ENCODE measurements at regions not wholly inside any gene's neighbourhood (a gene's known extent, or its start where the extent isn't known, plus 50 kb on each side); places are given as distances from the start of the nearest gene placed in this dataset.

DNA sequence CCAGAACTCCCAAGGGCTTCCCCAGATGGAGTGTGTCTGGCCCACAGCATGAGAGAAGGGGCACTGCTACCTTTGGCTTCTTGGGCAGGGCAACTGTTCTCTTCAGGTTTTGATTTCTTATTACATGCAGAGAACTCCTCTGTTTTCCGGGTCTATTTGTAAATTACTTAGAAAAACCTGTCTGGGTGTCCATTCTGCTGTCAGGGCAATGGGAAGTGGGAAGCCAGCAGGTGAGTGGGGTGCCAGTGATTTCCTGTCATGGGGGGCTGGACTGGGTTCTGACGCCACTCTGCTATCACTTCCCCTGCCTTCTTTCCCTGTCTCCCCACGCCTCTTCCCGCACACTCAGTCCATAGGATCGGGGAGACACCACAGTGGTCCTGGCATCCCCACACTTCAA lies 58.0 kb upstream of the LGALSL start:
- Mint-ChIP-seq H3K9me3 (peaks cover 7% of the 10 kb centered on the region), H3K27ac (no peak overlapping the region)
- TF ChIP-seq, protein P1, sequence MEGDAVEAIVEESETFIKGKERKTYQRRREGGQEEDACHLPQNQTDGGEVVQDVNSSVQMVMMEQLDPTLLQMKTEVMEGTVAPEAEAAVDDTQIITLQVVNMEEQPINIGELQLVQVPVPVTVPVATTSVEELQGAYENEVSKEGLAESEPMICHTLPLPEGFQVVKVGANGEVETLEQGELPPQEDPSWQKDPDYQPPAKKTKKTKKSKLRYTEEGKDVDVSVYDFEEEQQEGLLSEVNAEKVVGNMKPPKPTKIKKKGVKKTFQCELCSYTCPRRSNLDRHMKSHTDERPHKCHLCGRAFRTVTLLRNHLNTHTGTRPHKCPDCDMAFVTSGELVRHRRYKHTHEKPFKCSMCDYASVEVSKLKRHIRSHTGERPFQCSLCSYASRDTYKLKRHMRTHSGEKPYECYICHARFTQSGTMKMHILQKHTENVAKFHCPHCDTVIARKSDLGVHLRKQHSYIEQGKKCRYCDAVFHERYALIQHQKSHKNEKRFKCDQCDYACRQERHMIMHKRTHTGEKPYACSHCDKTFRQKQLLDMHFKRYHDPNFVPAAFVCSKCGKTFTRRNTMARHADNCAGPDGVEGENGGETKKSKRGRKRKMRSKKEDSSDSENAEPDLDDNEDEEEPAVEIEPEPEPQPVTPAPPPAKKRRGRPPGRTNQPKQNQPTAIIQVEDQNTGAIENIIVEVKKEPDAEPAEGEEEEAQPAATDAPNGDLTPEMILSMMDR (conservative IDR thresholded peaks at IDR 0.05), result no peak

DNA sequence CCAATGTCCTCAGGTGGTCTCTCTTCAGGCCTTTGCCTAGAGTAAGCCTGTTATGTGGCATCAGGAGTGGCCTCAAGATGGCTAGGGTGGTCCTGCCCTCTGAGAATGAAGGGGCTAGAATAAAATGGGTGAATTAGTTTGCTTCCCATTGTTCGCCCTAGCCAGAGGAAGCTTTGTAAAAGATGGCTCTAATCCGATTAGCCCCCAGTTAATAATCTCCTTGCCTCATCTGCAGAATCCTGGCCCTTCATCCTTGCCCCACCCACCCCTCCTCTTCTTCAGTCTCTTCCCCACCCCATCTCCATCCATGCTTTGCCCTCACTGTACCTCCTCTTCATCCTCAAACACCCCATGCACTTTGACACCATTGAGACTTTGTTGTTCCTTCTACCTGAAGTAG lies 57.4 kb upstream of the LGALSL start:
- TF ChIP-seq, protein P1 (conservative IDR thresholded peaks at IDR 0.05), result no peak
- DNase-seq (ENCODE audit: extremely low spot score, unreplicated experiment), result no peak
- peaks cover 24% of the 10 kb centered on the region for H3K4me1 Mint-ChIP-seq (ENCODE audit: unreplicated experiment)
- H3K27ac Mint-ChIP-seq, result no peak overlapping the region
- H3K4me3 Mint-ChIP-seq, result no peak overlapping the region
- peaks cover 7% of the 10 kb centered on the region for H3K9me3 Mint-ChIP-seq
- H3K27me3 Mint-ChIP-seq, result no peaks in the 10 kb centered on the region
- H3K36me3 Mint-ChIP-seq, result peaks cover 3% of the 10 kb centered on the region

More for the DNA sequence above, 58.0 kb upstream of the LGALSL start:
- H3K36me3 Mint-ChIP-seq, result peaks cover 3% of the 10 kb centered on the region
- H3K4me1 Mint-ChIP-seq (ENCODE audit: unreplicated experiment), result peaks cover 18% of the 10 kb centered on the region
- H3K27me3 Mint-ChIP-seq, result no peaks in the 10 kb centered on the region
- no peak for DNase-seq (ENCODE audit: extremely low spot score, unreplicated experiment)
- no peak overlapping the region for H3K4me3 Mint-ChIP-seq

DNA sequence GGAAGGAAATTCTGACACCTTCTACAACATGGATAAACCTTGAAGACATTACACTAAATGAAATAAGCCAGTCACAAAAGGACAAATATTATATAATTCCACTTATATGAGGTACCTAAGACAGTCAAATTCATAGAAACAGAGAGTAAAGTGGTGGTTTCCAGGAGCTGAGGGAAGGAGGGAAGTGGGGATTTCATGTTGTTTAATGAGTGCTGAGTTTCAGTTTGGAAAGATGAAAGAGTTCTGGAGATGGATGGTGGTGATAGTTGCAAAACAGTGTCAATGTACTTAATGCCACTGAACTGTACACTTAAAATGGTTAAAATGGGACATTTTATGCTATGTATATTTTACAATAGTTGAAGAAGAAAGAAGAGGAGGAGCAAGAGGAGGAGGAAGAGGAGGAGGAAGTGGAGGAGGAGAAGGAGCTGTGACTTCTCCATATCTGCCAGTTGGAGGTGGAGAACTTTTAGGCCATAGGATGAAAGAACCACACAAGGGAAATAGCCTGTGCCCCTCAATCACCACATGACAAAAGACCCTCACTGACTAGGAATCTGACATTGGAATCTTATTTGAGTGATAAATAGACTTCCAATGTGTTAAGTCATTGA lies 55.3 kb upstream of the LGALSL start:
- peaks cover 7% of the 10 kb centered on the region for H3K9me3 Mint-ChIP-seq
- TF ChIP-seq, protein P1 (conservative IDR thresholded peaks at IDR 0.05), result no peak
- no peak for DNase-seq (ENCODE audit: extremely low spot score, unreplicated experiment)
- no peak overlapping the region for H3K4me3 Mint-ChIP-seq
- peak overlapping the region; percentile 32 for H3K27ac Mint-ChIP-seq
- H3K36me3 Mint-ChIP-seq, result peaks cover 3% of the 10 kb centered on the region
- H3K4me1 Mint-ChIP-seq (ENCODE audit: unreplicated experiment), result peaks cover 36% of the 10 kb centered on the region
- H3K27me3 Mint-ChIP-seq, result no peaks in the 10 kb centered on the region

DNA sequence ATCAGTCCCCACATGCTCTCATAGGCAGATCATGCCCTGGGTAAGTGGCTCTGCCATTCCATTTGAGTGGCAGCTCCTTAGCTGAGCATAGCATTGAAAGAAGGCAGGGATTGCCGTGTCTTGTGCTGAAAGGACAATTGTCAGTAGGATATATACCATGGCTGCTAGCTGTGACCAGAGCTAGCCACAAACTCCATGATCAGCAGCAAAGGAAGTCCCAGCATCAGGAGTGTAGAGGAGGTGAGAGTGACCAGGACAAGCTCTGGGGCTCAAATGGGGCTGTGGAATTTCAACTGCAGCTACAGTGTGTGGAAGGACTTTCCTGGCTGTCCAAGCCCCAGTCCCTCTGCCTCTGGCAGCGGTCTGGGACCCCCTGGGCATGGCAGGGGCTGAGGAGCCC lies 54.4 kb upstream of the LGALSL start:
- peaks cover 7% of the 10 kb centered on the region for H3K9me3 Mint-ChIP-seq
- no peak for DNase-seq (ENCODE audit: extremely low spot score, unreplicated experiment)
- H3K36me3 Mint-ChIP-seq, result peaks cover 3% of the 10 kb centered on the region
- H3K27ac Mint-ChIP-seq, result no peak overlapping the region
- peaks cover 45% of the 10 kb centered on the region for H3K4me1 Mint-ChIP-seq (ENCODE audit: unreplicated experiment)
- TF ChIP-seq, protein P1 (conservative IDR thresholded peaks at IDR 0.05), result no peak
- H3K4me3 Mint-ChIP-seq, result no peak overlapping the region
- no peaks in the 10 kb centered on the region for H3K27me3 Mint-ChIP-seq

DNA sequence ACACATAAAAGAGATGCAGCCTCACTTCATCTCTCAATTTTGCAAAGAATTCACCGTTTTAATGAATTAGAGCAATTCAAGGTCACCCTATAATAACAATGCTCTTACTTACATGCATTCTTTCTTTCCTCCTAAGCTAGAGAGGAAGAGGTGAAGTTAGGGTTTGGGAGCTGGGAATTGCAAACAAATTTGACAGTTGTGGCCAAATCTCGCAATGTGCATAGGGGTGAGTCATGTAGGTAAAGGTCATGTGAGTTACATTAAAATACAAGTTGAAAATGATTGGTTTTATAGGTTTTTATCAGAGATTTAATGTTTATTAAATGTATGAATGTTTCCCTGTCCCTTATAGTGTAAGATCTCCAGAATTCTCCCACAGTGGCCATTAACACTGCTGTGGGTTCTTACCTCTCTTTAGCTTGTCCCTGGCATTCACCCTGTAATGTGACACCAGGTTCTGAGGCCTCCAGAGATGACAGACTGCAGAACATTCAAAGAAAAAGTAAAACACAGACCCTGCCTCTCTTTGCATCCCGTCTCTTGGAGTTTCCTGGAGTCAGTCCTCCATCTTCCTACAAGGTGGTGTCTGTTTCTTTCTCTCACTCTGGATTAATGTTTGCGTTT lies 53.7 kb upstream of the LGALSL start:
- H3K36me3 Mint-ChIP-seq, result peaks cover 3% of the 10 kb centered on the region
- peaks cover 7% of the 10 kb centered on the region for H3K9me3 Mint-ChIP-seq
- no peaks in the 10 kb centered on the region for H3K27me3 Mint-ChIP-seq
- no peak for DNase-seq (ENCODE audit: extremely low spot score, unreplicated experiment)
- H3K27ac Mint-ChIP-seq, result no peak overlapping the region
- no peak overlapping the region for H3K4me3 Mint-ChIP-seq
- H3K4me1 Mint-ChIP-seq (ENCODE audit: unreplicated experiment), result peaks cover 52% of the 10 kb centered on the region
- TF ChIP-seq, protein P1 (conservative IDR thresholded peaks at IDR 0.05), result no peak

All from type B pancreatic cell (in vitro differentiated cells).